ENCODE measurements at regions not wholly inside any gene's neighbourhood (a gene's known extent, or its start where the extent isn't known, plus 50 kb on each side); places are given as distances from the start of the nearest gene placed in this dataset.

GRCh38 chr15:52866698-52867097, 76.6 kb upstream of the ONECUT1 start:
- Histone ChIP-seq H3K36me3 (no peaks in the 10 kb centered on the region), H3K9me3 (no peaks in the 10 kb centered on the region), H3K27ac (no peak overlapping the region), H3K27me3 (no peaks in the 10 kb centered on the region), H3K4me1 (no peaks in the 10 kb centered on the region), H3K4me3 (no peak overlapping the region)
- DNase-seq (ENCODE audit: extremely low spot score in 2 of 2) = no peak
- TF ChIP-seq POLR2AphosphoS5 (IDR thresholded peaks at IDR 0.05; ENCODE audit: insufficient read depth in 1 of 2, low read depth in 1 of 2) = no peak
- no peak for TF ChIP-seq CTCF (IDR thresholded peaks at IDR 0.05)
- TF ChIP-seq POLR2A (IDR thresholded peaks at IDR 0.05) = no peak
- intact Hi-C loops (cut with DNase I) = no loop called here

- H3K36me3 ChIP-seq = no peaks in the 10 kb centered on the region
- intact Hi-C loops (cut with DNase I) = no loop called here
- no peak for DNase-seq (ENCODE audit: extremely low spot score in 2 of 2)
Observed at GRCh38 chr15:52862677-52863076, 72.5 kb upstream of the ONECUT1 start.

DNA sequence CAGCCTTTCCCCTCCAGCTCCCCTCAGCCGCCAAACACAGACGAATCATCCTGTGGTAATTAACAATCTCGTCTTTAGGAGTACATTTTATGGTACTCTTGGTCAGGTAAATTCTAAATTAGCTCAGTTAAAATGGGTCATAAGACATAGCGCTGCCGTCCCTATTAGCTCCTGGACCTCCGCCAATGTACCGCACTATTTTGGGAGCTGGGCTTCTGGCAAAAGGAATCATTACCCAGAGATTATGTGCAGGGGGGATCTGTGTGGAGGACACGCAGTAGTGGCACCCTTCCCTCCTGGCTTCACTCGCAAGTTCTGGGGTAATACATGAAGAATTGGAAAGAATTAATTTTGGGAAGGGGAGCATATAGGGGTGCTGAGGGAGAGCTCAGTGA, 68.6 kb upstream of the ONECUT1 start:
- no peak for DNase-seq (ENCODE audit: extremely low spot score in 2 of 2)
- Histone ChIP-seq H3K27me3 (no peaks in the 10 kb centered on the region), H3K4me1 (no peaks in the 10 kb centered on the region), H3K4me3 (no peak overlapping the region), H3K27ac (no peak overlapping the region), H3K36me3 (no peaks in the 10 kb centered on the region), H3K9me3 (no peaks in the 10 kb centered on the region)
- TF ChIP-seq CTCF (IDR thresholded peaks at IDR 0.05) = no peak
- TF ChIP-seq POLR2AphosphoS5 (IDR thresholded peaks at IDR 0.05; ENCODE audit: insufficient read depth in 1 of 2, low read depth in 1 of 2) = no peak
- no peak for TF ChIP-seq POLR2A (IDR thresholded peaks at IDR 0.05)
- intact Hi-C loops (cut with DNase I) = no loop called here

More at GRCh38 chr15:52862677-52863076, 72.5 kb upstream of the ONECUT1 start:
- TF ChIP-seq CTCF (IDR thresholded peaks at IDR 0.05) = no peak
- no peak for TF ChIP-seq POLR2AphosphoS5 (IDR thresholded peaks at IDR 0.05; ENCODE audit: insufficient read depth in 1 of 2, low read depth in 1 of 2)
- no peak for TF ChIP-seq POLR2A (IDR thresholded peaks at IDR 0.05)
- Histone ChIP-seq H3K4me3 (no peak overlapping the region), H3K27me3 (no peaks in the 10 kb centered on the region), H3K27ac (no peak overlapping the region), H3K9me3 (no peaks in the 10 kb centered on the region), H3K4me1 (no peaks in the 10 kb centered on the region)

- no peaks in the 10 kb centered on the region for H3K36me3 ChIP-seq
- no peak for TF ChIP-seq POLR2AphosphoS5 (IDR thresholded peaks at IDR 0.05; ENCODE audit: insufficient read depth in 1 of 2, low read depth in 1 of 2)
- no peak for TF ChIP-seq POLR2A (IDR thresholded peaks at IDR 0.05)
- no peak for TF ChIP-seq CTCF (IDR thresholded peaks at IDR 0.05)
- intact Hi-C loops (cut with DNase I) = no loop called here
Observed at GRCh38 chr15:52857937-52858781, 68.0 kb upstream of the ONECUT1 start.

DNA sequence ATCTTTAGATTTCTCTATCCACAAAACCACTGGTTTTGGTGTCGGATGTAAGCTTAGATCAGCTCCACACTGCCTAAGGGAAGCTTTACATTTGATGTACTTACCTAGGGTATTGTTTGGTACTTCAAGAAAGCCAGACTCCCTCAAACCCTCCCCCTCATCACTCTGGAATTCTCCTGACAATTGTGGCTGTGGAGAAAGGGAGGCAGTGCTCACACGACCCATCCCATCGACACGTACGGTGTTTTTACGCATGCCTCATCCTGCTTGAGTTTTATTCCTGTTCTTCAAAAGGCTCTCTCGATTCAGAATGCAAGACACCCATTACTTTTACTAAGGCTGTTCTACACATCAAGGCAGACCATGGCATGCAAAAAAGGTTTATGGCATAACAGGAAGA, 67.3 kb upstream of the ONECUT1 start:
- no peaks in the 10 kb centered on the region for H3K9me3 ChIP-seq
- H3K4me1 ChIP-seq = no peaks in the 10 kb centered on the region
- no peaks in the 10 kb centered on the region for H3K27me3 ChIP-seq
- TF ChIP-seq POLR2AphosphoS5 (IDR thresholded peaks at IDR 0.05; ENCODE audit: insufficient read depth in 1 of 2, low read depth in 1 of 2) = no peak
- TF ChIP-seq POLR2A (IDR thresholded peaks at IDR 0.05) = no peak
- no peak for DNase-seq (ENCODE audit: extremely low spot score in 2 of 2)
- intact Hi-C loops (cut with DNase I) = no loop called here
- no peak overlapping the region for H3K4me3 ChIP-seq
- H3K36me3 ChIP-seq = no peaks in the 10 kb centered on the region
- no peak overlapping the region for H3K27ac ChIP-seq

More at GRCh38 chr15:52857937-52858781, 68.0 kb upstream of the ONECUT1 start:
- no peaks in the 10 kb centered on the region for H3K27me3 ChIP-seq
- no peaks in the 10 kb centered on the region for H3K9me3 ChIP-seq
- H3K4me3 ChIP-seq = no peak overlapping the region
- no peaks in the 10 kb centered on the region for H3K4me1 ChIP-seq
- DNase-seq (ENCODE audit: extremely low spot score in 2 of 2) = no peak
- H3K27ac ChIP-seq = no peak overlapping the region

Data from vagina (tissue), 2 donors.